SK-N-SH (cell line): ENCODE measurements at regions not wholly inside any gene's neighbourhood (a gene's known extent, or its start where the extent isn't known, plus 50 kb on each side); places are given as distances from the start of the nearest gene placed in this dataset.

Experiments
- CHD2 ChIP-seq: fragments of 150-350 bp; IDR thresholded peaks from 2 replicates; pipeline ENCODE4 v1.6.1; 2018; ENCODE audit warnings: low read length; ENCODE audit not compliant: partially characterized antibody
- CTCF ChIP-seq: fragments of 200-600 bp; sonication (generic); IDR thresholded peaks from 2 replicates; pipeline ENCODE4 v1.6.1; 2017; ENCODE audit warnings: antibody characterized with exemption, mild to moderate bottlenecking, moderate library complexity
- EZH2phosphoT487 ChIP-seq: fragments of 200-600 bp; sonication (generic); IDR thresholded peaks from 2 replicates; pipeline ENCODE4 v1.6.1; 2017; ENCODE audit warnings: low read depth, mixed run types, mild to moderate bottlenecking, antibody characterized with exemption, moderate library complexity, borderline replicate concordance
- GABPA ChIP-seq: IDR thresholded peaks from 2 replicates; pipeline ENCODE4 v1.4.0; 2012; ENCODE audit warnings: low read depth, mild to moderate bottlenecking
- GATA2 ChIP-seq: sonication (generic); formaldehyde crosslinking; IDR thresholded peaks from 2 replicates; pipeline ENCODE4 v1.5.0; 2020; ENCODE audit warnings: mild to moderate bottlenecking, missing genetic modification reagents
- NFIC ChIP-seq: IDR thresholded peaks from 2 replicates; pipeline ENCODE4 v1.4.0; 2012; ENCODE audit warnings: borderline replicate concordance
- POLR2AphosphoS5 ChIP-seq: IDR thresholded peaks from 2 replicates; pipeline ENCODE4 v1.6.1; 2012; ENCODE audit warnings: low read depth, low read length
- RFX5 ChIP-seq: IDR thresholded peaks from 2 replicates; pipeline ENCODE4 v1.6.1; 2012; ENCODE audit warnings: mild to moderate bottlenecking, improper control_type of control experiment, low read length
- SIN3A ChIP-seq: IDR thresholded peaks from 2 replicates; pipeline ENCODE4 v1.6.1; 2012; ENCODE audit warnings: low read depth, mild to moderate bottlenecking, low read length, moderate library complexity, borderline replicate concordance
- SMC3 ChIP-seq: IDR thresholded peaks from 2 replicates; pipeline ENCODE4 v1.6.1; 2012; ENCODE audit warnings: low read depth, low read length, improper control_type of control experiment
- USF2 ChIP-seq: fragments of 150-350 bp; IDR thresholded peaks from 2 replicates; pipeline ENCODE4 v1.6.1; 2017; ENCODE audit warnings: antibody characterized with exemption, low read length, low read depth, borderline replicate concordance
- TF ChIP-seq, protein P1 (sequence below): IDR thresholded peaks from 2 replicates; pipeline ENCODE4 v1.6.1; 2012; ENCODE audit warnings: mild to moderate bottlenecking, low read depth, low read length, moderate library complexity

GRCh38 chr6:167653561-167653960 lies 173.2 kb upstream of the AFDN start:
- no peak for TF ChIP-seq SIN3A
- TF ChIP-seq, protein P1, sequence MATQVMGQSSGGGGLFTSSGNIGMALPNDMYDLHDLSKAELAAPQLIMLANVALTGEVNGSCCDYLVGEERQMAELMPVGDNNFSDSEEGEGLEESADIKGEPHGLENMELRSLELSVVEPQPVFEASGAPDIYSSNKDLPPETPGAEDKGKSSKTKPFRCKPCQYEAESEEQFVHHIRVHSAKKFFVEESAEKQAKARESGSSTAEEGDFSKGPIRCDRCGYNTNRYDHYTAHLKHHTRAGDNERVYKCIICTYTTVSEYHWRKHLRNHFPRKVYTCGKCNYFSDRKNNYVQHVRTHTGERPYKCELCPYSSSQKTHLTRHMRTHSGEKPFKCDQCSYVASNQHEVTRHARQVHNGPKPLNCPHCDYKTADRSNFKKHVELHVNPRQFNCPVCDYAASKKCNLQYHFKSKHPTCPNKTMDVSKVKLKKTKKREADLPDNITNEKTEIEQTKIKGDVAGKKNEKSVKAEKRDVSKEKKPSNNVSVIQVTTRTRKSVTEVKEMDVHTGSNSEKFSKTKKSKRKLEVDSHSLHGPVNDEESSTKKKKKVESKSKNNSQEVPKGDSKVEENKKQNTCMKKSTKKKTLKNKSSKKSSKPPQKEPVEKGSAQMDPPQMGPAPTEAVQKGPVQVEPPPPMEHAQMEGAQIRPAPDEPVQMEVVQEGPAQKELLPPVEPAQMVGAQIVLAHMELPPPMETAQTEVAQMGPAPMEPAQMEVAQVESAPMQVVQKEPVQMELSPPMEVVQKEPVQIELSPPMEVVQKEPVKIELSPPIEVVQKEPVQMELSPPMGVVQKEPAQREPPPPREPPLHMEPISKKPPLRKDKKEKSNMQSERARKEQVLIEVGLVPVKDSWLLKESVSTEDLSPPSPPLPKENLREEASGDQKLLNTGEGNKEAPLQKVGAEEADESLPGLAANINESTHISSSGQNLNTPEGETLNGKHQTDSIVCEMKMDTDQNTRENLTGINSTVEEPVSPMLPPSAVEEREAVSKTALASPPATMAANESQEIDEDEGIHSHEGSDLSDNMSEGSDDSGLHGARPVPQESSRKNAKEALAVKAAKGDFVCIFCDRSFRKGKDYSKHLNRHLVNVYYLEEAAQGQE: no peak
- no peak for TF ChIP-seq POLR2AphosphoS5
- TF ChIP-seq SMC3: no peak
- TF ChIP-seq GABPA: no peak
- no peak for TF ChIP-seq CTCF
- TF ChIP-seq USF2: no peak
- no peak for TF ChIP-seq RFX5
- no peak for TF ChIP-seq CHD2
- TF ChIP-seq NFIC: no peak
- no peak for TF ChIP-seq EZH2phosphoT487
- no peak for TF ChIP-seq GATA2 (CRISPR knock-in tag)
